ENCODE measurements at regions not wholly inside any gene's neighbourhood (a gene's known extent, or its start where the extent isn't known, plus 50 kb on each side); places are given as distances from the start of the nearest gene placed in this dataset.
"Not testable (repeated sequence)": the region's sequence is repeated elsewhere in the genome, so short reads cannot be mapped to it uniquely, and the experiment has no call there.

GRCh38 chr20:30281584-30282197 is 975.8 kb upstream of the DEFB115 start:
- 66 to 78% methylated on average over 25 to 41 of the region's 41 CpGs for WGBS, 2 donors
- DNase-seq (ENCODE audit: low spot score in 2 of 2): peak in 1 of 2 donors; percentile 65
- TF ChIP-seq CTCF (IDR thresholded peaks at IDR 0.05) (no peak), POLR2A (IDR thresholded peaks at IDR 0.05) (no peak)
- intact Hi-C loops (cut with DNase I; ENCODE audit: low total_unique reads): no loop called here
- no peak overlapping the region for H3K4me3 ChIP-seq (ENCODE audit: low read depth, poor library complexity, severe bottlenecking)

GRCh38 chr20:30283476-30284280 is 973.8 kb upstream of the DEFB115 start:
- intact Hi-C loops (cut with DNase I; ENCODE audit: low total_unique reads): not testable (repeated sequence)
- WGBS, 2 donors: 36 to 50% methylated on average over 44 to 47 of the region's 47 CpGs
- DNase-seq (ENCODE audit: low spot score in 2 of 2): peak; percentile 58 to 80
- H3K4me3 ChIP-seq (ENCODE audit: low read depth, poor library complexity, severe bottlenecking): peak overlapping the region; percentile 17

- TF ChIP-seq CTCF (IDR thresholded peaks at IDR 0.05): no peak
- TF ChIP-seq POLR2A (IDR thresholded peaks at IDR 0.05): no peak
- H3K4me3 ChIP-seq (ENCODE audit: low read depth, poor library complexity, severe bottlenecking): peak overlapping the region; percentile 17
- DNase-seq (ENCODE audit: low spot score in 2 of 2): peak in 1 of 2 donors; percentile 37
- WGBS, 2 donors: 41 to 85% methylated on average over 21 to 33 of the region's 33 CpGs
- intact Hi-C loops (cut with DNase I; ENCODE audit: low total_unique reads): no loop called here
Observed at GRCh38 chr20:30284281-30284905, 973.1 kb upstream of the DEFB115 start.

GRCh38 chr20:30285677-30286076 is 971.8 kb upstream of the DEFB115 start:
- intact Hi-C loops (cut with DNase I; ENCODE audit: low total_unique reads): no loop called here
- TF ChIP-seq CTCF (IDR thresholded peaks at IDR 0.05): no peak
- TF ChIP-seq POLR2A (IDR thresholded peaks at IDR 0.05): no peak
- DNase-seq (ENCODE audit: low spot score in 2 of 2): peak in 1 of 2 donors; percentile 80
- 84 to 92% methylated on average over 17 of the region's 17 CpGs for WGBS, 2 donors
- H3K4me3 ChIP-seq (ENCODE audit: low read depth, poor library complexity, severe bottlenecking): no peak overlapping the region

GRCh38 chr20:30286157-30286556 is 971.3 kb upstream of the DEFB115 start:
- 82 to 83% methylated on average over 15 of the region's 15 CpGs for WGBS, 2 donors
- no peak overlapping the region for H3K4me3 ChIP-seq (ENCODE audit: low read depth, poor library complexity, severe bottlenecking)
- no peak for TF ChIP-seq POLR2A (IDR thresholded peaks at IDR 0.05)
- no peak for TF ChIP-seq CTCF (IDR thresholded peaks at IDR 0.05)
- peak in 1 of 2 donors; percentile 77 for DNase-seq (ENCODE audit: low spot score in 2 of 2)
- intact Hi-C loops (cut with DNase I; ENCODE audit: low total_unique reads): no loop called here

- intact Hi-C loops (cut with DNase I; ENCODE audit: low total_unique reads); H3K4me3 ChIP-seq (ENCODE audit: low read depth, poor library complexity, severe bottlenecking): not testable (repeated sequence)
- WGBS, 2 donors: 89 to 92% methylated on average over 22 of the region's 22 CpGs
- DNase-seq (ENCODE audit: low spot score in 2 of 2): peak in 1 of 2 donors; percentile 61
Observed at GRCh38 chr20:30287459-30287858, 970.0 kb upstream of the DEFB115 start.

Data from lower leg skin (tissue), 4 donors.